GM18511 (cell line): ENCODE measurements at regions not wholly inside any gene's neighbourhood (a gene's known extent, or its start where the extent isn't known, plus 50 kb on each side); places are given as distances from the start of the nearest gene placed in this dataset.
"Not testable (repeated sequence)": the region's sequence is repeated elsewhere in the genome, so short reads cannot be mapped to it uniquely, and the experiment has no call there.

Experiments
- ATAC-seq: cut with Tn5 transposase; IDR thresholded peaks from one replicate; pipeline ENCODE4 v1.9.1; 2021; ENCODE audit warnings: mild to moderate bottlenecking, moderate library complexity; ENCODE audit not compliant: unreplicated experiment

DNA sequence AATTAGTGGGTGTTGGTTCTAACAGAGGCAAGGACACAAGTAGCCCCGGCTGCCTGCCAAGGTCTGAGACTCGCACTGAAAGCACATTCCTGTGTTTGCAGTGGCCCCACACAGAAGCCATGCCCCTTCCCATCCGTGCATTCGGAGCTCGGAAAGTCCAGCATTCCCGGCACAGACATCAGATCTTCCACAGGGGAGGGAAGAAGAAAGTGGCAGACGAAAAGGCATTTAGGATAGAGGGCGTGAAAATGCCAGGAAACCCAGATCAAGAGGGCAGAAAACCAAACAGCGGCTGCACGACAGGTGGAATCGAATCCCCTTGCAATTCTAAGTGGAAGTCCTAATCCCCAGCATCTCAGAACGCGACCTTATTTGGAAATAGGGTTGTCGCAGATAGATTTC lies 105.5 kb upstream of the ASB18 start:
- no peak for ATAC-seq

DNA sequence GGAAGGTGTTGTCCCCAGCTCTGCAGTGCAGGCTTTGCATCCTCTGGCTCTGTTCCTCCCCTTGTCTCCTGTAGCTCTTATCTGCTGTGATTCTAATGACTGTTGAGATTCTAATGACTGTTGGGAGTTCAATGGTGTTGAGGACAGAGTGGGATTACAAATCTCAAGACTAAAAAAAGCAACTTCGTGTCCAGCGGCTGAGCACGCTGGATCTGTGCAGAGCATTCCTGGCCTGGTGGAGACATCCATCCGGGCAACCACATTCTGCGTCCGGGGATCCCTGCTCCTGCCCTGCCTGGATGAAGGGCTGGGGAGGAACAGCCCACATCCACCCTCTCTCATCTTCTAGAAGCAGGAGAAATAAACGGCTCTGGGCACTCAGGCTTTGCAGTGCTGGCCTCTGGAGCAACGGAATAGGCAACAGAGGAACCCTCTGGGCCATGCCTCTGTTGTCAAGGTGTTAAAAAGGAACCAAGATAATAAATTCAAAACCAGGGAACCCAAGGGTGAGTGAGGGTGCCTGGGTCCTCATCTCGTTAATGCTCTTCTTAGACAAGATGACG lies 106.7 kb upstream of the ASB18 start:
- no peak for ATAC-seq

DNA sequence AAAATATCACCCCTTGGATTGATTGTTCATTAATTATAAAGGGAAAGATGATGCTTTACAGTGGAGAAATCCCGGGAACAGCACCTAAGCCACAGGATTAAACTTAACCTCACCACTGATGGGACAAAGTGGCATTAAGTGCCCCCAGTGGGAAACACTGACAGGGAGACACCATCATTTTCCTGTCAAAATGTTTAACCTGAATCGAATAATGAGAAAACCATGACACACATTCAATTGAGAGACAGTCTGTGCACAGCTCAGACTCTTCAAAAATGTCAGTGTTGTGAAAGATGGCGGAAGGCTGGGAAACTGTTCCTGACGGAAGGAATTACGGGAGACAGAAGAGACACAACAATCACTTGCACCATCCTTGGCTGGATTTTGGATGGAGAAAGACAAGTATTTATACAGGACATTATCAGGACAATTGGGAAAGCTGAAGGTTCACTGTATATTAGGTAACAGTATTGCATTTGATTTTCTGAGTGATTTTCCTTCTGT lies 111.8 kb upstream of the ASB18 start:
- ATAC-seq = no peak

DNA sequence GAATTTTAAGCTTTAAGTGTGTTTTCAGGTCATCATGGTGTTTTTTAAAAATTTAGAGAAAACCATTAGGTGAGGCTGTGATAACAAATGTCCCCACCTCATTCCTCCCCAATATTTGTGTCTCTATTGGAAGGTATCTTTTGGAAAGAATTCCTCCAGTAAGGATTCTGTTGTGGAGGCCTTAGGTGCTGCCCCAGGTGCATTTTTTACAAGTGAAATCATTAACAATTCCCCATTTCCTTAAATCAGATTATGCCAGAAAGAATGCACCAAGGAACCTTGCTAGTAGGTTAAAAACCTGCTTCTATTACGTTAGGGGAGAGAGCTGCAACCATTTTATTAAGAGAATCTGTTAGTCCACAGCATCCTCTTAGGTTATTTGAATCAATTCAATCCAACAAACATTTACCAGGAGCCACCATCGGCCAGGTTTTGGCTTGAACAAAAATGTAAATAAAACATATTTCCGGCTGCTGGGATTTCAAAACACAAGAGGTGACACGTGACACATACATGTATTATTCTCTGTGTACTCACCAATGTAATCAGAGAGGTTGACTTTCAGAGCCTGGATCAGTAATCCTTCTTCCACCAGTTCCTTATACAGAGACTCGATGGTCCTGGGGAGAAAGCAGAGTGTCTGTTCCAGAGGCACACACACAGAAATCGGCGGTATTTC lies 112.5 kb upstream of the ASB18 start:
- ATAC-seq = no peak

DNA sequence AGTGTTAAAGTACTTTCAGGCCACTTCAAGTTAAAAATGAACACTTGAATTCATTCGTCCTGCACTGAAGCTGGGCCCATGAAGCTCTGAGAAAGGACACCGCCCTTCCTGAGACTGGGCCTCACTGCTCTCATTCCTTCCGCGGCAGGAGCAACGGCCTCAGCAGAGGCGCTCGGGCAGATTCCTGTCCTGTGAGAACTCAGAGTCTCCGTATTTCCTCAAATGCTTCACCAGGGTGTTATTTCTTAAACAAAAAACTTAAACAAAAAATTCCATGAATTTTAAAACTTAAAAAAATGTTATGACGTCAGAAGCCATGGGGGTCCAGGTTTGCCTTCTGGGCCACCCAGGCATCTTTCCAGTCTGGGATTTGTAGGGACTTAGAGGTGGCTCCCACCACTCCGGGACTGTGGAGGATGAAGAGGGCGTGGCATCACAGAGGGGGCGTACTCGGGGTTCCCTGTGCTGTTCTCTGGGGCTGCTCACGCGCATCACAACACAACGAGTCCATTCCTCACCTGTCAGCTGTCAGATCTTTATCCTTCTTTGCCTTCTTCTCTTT lies 115.9 kb upstream of the ASB18 start:
- no peak for ATAC-seq

DNA sequence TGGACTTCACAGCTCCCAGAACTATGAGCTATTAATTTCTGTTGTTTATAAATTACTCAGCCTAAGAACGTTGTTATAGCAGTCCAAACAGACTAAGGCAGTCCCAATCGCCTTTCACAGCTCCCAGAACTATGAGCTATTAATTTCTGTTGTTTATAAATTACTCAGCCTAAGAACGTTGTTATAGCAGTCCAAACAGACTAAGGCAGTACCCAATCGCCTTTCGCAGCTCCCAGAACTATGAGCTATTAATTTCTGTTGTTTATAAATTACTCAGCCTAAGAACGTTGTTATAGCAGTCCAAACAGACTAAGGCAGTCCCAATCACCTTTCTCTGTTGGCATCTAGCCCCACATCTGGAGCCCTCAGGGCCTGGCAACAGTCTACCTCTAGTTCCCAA lies 117.0 kb upstream of the ASB18 start:
- ATAC-seq = not testable (repeated sequence)

DNA sequence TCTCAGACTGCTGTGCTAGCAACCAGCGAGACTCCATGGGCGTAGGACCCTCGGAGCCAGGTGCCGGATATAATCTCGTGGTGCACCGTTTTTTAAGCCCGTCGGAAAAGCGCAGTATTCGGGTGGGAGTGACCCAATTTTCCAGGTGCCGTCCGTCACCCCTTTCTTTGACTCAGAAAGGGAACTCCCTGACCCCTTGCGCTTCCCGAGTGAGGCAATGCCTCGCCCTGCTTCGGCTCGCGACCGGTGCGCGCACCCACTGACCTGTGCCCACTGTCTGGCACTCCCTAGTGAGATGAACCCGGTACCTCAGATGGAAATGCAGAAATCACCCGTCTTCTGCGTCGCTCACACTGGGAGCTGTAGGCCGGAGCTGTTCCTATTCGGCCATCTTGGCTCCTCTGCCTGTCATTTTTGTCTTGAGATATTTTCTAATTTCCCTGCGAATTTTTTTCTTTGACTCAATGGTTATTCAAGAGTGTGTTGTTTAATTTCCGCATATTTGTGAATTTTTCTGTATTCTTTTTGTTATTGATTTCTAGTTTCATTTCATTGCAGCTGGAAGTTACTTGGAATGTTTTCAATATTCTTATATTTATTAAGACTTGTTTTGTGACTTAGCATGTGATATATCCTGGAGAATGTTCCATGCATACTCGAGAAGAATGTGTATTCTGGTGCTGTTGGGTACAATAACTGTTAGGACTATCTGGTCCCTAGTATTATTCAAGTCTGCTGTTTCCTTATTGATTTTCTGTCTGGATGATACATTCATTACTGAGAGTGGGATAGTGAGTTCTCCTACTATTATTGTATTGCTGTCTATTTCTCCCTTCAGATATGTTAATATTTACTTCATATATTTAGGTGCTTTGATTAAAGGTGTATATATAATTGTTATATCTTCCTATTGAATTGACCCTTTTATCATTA lies 125.3 kb upstream of the ASB18 start:
- ATAC-seq = not testable (repeated sequence)

DNA sequence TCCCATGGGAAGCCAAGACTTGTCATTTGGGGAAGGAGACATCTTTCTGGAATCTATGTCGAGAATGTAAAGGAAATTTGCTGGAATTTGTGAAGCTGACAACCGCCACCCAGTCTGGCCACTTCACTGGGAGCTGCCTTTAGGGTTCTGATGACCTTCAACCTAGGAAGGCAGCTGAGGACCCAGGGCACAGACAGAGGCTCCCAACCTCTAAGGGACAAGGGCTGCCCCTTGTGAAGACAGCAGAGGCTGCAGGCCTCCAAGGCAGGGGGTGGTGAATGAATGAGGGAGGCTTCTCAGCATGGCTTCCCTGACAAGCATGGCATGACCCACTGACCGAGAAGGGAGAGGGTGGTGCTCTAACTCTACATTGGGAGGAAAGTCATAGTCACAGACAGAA lies 128.9 kb upstream of the ASB18 start:
- ATAC-seq = no peak

DNA sequence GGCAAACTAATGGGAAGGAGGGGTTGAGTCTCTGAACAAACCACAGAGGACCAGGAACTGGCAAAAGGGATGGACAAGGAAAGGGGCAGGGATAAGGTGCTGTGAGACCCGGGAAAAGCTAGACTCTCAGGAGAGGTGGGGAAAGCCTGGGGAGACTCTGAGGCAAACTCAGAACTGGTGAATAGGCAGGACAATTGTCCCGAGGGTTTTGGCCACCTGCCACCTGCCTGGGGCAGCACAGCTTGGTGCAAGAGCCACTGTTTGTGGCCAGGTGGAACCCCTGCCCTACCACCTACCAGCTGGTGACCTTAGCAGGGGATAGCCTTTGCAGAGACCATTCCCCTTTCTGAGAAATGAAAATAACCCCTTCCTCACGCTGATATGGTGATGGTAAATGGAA lies 129.4 kb upstream of the ASB18 start:
- no peak for ATAC-seq

DNA sequence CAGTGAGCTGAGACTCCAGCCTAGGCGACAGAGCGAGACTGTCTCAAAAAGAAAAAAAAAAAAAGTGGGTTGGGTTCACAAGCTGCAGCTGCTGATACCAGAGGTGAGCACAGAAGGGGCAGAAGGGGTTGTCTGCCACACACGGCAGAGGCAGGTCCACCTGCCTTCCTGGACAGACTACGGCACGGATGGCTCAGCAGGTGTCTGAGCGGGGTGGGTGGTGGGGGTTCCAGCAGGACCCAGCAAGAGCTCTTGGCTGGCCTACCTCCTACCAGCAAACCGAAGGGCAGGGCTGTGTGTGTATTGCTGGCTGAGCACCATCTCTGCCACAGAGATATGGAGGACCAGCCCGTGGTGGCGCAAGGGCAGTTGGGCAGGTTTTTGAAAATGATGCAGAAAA lies 130.4 kb upstream of the ASB18 start:
- no peak for ATAC-seq

DNA sequence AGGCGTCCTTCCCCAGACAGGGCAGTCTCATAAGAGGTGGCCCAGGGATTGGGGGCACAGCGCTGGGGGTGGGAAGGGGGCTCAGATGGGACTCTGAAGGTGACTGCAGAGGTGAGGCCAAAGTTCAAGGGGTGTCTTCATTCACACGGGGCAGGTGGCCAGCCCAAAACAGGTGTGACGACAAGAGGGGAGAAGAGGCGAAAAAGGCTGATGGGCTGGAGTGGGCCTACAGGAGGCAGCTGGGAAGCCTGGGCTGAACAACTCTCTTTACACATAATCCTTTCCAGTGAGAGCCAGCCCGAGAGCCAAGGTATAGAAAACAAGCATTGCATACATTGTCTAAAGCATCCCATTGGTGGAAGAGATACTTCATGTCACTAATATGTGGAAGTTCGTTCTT lies 130.9 kb upstream of the ASB18 start:
- ATAC-seq = no peak

DNA sequence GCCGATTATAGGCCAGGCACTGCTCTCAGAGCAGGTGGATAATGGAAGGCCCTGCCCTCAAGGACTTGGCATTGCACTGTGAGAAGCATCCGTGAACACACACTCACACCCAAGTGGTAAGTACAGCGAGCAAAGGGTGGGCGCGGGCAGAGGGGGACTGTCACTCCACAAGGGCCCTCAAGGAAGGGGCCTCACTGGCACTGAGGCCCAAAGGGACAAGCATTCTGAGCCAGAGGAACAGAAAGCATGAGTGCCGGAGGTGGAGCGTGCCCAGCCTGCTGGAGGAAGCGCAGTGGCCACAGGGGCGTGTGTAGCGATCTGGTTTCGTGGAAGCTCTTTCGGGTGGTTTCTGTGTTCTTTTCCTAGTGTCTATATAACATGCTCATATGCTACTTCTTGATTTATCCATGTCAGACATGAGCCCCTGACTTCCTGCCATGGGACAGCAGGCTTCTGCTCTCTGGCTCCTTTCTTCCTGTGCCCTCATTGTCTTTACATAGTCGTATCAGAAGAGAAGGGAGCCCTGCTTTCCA lies 132.7 kb upstream of the ASB18 start:
- no peak for ATAC-seq

DNA sequence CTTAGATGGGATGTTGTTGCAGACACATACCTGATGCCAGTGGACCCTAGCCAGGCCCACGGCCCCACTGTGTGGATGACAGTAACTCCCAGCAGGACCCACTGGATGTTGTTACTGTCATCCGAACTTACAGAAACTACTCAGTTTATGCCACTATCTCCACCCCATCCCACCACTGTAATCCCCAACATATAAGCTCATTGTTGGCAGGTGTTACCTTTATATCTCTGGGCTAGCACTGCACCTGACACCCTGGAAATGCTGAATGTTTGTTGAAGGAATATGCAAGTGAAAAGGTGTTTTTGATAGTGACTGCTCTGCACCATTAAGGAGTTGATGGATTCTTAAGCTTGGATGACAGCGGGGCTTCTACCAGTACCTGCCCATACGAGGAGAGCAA lies 133.5 kb upstream of the ASB18 start:
- no peak for ATAC-seq

DNA sequence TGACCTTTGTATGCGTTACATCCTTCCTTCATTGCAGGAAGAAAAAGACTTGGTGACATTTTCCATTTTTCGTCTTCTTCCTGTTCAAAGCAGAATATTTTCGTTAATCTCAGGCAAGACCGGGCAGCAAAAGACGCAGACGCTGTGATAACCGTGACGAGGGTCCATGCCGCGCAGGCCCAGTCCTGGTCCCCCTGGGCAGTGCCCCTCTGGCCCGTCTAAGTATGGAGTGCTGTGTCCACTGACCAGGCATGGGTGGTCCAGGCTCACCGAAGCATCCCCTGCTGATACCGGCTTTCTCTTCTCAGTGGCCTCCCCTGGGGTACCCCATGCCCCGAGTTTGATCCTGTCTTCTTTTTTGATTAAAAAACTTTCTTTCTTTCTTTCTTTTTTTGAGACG lies 135.2 kb upstream of the ASB18 start:
- no peak for ATAC-seq

DNA sequence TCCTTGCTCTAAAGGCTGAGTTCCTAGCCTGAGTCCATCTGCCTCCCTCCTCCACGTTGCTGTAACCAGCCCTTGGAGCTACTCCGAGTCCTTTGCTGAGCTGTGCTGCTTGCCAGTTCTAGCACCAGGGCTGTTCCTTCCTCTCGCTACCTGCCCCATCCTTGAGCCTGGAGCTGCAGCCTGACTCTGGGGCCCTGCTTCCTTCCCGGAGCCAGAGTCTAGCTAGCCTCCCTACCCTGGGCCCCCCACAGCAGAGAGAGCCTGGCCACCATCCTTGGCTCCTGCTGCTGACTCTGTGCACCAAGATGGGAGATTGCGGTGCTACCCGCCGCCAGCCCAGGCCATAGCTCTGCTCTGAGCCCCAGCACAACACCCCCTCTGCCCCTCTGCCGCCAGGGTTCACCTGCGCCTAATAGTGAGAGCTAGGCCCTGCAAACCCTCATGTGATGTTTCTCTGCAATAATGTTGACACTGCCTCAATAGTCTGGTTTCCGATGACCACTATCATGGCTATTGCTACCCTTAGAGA lies 135.9 kb upstream of the ASB18 start:
- no peak for ATAC-seq

DNA sequence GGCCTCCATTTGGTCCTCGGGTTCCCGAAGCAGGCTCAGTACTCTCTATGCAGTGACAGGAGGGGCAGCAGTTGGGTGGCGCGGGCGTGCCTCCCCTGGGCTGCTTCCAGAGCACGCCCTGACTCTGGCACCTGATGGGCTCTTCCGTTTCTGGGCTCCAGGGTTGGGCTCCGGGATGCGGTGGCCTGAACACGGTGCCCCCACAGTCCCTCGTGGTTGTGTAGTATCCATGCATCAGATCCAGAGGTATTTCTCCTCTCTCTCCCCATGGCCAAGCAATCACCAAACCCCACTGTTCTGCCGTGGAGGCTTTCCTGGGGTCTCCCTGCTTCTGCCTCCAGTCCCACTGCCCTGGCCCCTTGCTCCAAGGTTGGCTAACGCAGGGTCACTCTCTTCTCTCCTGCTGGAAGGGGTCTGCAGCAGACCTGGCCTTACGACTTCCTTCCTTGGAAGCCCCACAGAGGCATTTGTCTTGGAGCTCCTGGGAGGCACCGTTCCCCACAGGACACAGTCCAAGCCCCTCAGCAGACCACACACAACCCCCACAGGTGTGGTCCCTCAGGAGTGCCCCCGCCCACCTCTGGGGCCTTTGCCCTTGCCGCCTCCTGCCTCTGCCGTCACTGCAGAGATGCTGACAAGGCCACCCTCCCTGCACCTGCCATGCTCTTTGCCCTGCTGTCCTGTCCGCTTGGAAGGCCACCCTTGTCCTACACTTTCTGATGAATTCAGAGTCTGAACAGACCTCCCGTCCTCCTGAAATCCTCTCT lies 136.6 kb upstream of the ASB18 start:
- no peak for ATAC-seq

DNA sequence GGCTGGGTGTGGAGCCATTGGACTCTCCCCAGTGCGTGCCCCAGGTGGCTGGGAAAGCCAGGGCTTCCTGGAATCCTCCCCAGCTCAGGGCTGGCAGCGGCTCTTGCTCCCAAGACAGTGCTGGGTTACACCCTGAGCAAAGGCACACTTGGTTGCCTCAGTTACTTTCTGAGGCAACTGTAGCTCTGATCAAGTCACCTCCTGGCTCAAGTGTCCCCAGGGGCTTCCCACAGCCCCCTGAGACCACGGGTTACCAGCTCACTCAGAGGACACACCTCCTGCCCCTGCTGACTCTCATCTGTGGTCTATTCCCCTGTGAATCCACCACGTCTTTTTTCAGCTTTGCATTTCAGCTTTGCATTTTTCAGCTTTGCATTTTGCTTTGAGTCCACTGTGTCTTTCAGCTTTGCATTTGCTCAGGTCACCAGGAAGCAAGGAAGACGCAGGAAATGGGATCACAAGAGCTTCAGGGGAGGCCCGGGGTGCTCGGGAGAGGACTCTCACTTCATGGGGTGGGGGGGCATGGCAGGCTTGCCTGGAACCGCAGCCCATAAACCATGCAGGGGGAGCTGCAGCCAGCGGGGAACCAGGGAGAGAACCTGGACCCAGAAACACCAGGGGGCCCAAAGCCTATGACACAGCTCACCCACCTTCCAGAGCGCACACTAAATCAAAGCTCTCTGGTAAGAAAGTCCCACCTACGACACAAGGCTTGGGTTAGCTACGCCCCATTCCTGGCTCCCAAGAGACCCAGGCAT lies 138.0 kb upstream of the ASB18 start:
- no peak for ATAC-seq

DNA sequence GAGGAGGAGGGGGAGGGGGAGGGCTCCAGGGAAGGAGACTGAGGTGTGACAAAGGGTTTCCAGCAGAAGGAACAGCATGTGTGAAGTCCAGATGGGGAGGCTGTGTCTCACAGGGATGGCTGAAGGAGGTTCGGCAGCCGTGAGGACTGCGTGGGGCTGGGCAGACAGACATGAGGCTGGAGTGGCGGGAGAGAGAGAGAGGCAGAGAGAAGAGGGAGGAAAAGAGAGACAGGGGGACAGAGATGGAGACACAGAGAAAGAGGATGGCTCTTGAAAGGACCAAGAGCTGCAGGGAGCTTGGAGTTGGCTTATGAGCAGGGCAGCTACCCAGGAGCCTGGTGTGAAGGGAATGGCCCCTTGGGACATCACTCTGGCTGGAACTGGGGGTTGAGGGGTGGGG lies 138.9 kb upstream of the ASB18 start:
- no peak for ATAC-seq

DNA sequence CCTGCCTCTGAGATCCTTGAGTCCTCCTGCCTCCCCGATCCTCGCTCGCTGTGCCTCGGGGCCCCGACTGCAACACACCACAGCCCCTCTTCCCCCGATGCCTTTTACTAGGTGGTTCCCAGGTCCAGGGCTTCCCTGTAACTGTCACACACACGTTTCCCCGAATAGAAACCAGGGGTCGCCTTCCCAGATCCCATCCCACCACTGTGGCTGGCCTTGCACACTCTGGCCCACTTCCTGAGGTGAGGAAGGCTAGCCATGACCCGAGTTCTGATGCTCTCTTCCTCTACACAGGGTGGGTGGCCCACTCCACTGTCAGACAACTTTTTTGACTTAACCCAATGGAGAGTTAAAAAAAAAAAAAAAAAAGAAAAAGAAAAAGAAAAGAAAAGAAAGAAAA lies 139.6 kb upstream of the ASB18 start:
- ATAC-seq = no peak

DNA sequence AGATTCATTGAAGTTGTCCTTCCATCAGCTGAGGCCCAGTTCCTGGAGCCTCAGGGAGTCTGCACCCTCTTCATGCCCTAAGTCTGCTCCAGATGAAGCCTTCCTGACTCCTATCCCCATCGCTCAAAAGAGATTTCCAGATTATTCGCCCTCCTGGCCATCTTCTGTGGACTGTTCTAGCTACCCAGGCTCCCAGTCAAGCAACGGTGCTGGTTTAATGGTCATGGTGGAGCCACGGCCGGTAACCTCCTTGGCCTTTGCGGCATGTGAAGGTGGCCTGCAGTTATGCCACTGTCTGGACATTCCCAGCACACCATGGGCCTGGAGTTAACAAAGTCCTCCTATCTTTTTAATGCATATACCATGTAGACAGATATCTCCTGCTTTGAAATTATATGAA lies 140.1 kb upstream of the ASB18 start:
- no peak for ATAC-seq
